ENCODE measurements at regions not wholly inside any gene's neighbourhood (a gene's known extent, or its start where the extent isn't known, plus 50 kb on each side); places are given as distances from the start of the nearest gene placed in this dataset.

DNA sequence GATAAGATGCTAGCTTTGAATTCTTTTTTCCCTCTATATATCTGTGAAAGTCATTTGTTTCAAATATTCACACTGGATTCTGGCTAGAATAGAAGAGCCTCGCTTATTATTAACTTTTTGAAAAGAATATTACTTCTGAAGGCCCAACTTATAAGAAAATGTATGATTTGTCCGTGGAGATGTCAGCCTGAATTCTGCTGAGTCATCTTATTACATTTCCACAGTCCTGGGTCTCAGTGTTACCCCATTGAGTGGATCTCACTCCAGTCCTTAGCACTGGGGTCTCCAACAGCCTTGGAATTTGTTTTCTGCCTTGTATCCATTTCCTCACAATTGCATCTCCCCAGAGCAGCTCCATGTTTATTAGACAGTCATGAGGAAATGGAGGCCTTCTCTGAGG is 907.9 kb downstream of the VRK1 start:
- no peak overlapping the region for H3K4me3 ChIP-seq (ENCODE audit: control insufficient read depth, low read depth, low read length)
- DNase-seq (ENCODE audit: low read depth), result no peak
- TF ChIP-seq, protein P1, sequence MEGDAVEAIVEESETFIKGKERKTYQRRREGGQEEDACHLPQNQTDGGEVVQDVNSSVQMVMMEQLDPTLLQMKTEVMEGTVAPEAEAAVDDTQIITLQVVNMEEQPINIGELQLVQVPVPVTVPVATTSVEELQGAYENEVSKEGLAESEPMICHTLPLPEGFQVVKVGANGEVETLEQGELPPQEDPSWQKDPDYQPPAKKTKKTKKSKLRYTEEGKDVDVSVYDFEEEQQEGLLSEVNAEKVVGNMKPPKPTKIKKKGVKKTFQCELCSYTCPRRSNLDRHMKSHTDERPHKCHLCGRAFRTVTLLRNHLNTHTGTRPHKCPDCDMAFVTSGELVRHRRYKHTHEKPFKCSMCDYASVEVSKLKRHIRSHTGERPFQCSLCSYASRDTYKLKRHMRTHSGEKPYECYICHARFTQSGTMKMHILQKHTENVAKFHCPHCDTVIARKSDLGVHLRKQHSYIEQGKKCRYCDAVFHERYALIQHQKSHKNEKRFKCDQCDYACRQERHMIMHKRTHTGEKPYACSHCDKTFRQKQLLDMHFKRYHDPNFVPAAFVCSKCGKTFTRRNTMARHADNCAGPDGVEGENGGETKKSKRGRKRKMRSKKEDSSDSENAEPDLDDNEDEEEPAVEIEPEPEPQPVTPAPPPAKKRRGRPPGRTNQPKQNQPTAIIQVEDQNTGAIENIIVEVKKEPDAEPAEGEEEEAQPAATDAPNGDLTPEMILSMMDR (IDR thresholded peaks at IDR 0.05; ENCODE audit: control insufficient read depth, insufficient read depth, low read depth, low read length, missing control alignments), result no peak

GRCh38 chr14:97705976-97706375 is 908.8 kb downstream of the VRK1 start:
- no peak for DNase-seq (ENCODE audit: low read depth)
- H3K4me3 ChIP-seq (ENCODE audit: control insufficient read depth, low read depth, low read length), result no peak overlapping the region
- TF ChIP-seq, protein P1 (IDR thresholded peaks at IDR 0.05; ENCODE audit: control insufficient read depth, insufficient read depth, low read depth, low read length, missing control alignments), result no peak

DNA sequence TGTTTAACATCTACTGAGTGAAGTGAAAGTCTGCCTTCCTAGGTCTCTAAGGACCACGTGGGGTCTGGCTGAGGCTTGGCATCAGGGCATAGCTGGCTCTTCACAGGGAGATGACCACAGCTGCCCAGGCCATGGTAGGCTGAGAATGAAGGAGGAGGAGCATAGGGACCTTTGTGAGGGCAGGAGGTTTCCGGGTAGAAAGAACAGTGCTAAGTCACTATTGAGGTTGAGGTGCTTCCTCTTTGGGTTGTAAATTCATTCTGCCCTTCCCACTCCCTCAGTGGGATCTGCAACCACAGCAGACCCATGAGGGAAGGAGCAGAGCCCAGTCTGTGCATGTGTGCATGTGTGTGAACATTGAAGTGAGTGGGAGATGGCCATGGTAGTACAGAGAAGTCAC is 909.6 kb downstream of the VRK1 start:
- DNase-seq (ENCODE audit: low read depth), result no peak
- TF ChIP-seq, protein P1 (IDR thresholded peaks at IDR 0.05; ENCODE audit: control insufficient read depth, insufficient read depth, low read depth, low read length, missing control alignments), result no peak
- H3K4me3 ChIP-seq (ENCODE audit: control insufficient read depth, low read depth, low read length), result no peak overlapping the region

GRCh38 chr14:97707603-97708002 is 910.4 kb downstream of the VRK1 start:
- no peak for DNase-seq (ENCODE audit: low read depth)
- H3K4me3 ChIP-seq (ENCODE audit: control insufficient read depth, low read depth, low read length), result no peak overlapping the region
- TF ChIP-seq, protein P1 (IDR thresholded peaks at IDR 0.05; ENCODE audit: control insufficient read depth, insufficient read depth, low read depth, low read length, missing control alignments), result no peak

DNA sequence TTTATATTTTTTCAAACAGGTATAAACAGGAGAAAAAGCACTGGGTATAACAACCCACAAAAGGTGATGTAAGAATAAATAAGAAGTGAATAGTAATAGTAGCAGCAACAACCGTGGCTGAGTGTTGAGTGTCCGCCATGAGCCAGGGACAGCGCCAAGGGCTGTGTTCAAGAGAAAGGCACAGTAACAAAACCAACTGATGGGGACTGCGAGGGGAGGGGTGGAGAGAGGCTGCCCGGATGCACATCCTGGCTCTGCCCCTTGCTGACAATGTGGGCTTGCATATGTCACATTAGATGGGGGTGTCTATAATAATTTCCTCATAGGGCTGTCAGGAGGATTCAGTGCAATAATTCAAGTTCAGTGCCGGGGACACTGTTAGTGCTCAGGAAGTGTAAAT is 912.4 kb downstream of the VRK1 start:
- no peak overlapping the region for H3K4me3 ChIP-seq (ENCODE audit: control insufficient read depth, low read depth, low read length)
- DNase-seq (ENCODE audit: low read depth), result no peak
- TF ChIP-seq, protein P1 (IDR thresholded peaks at IDR 0.05; ENCODE audit: control insufficient read depth, insufficient read depth, low read depth, low read length, missing control alignments), result no peak

GRCh38 chr14:97710726-97711125 is 913.5 kb downstream of the VRK1 start:
- no peak overlapping the region for H3K4me3 ChIP-seq (ENCODE audit: control insufficient read depth, low read depth, low read length)
- no peak for DNase-seq (ENCODE audit: low read depth)
- TF ChIP-seq, protein P1 (IDR thresholded peaks at IDR 0.05; ENCODE audit: control insufficient read depth, insufficient read depth, low read depth, low read length, missing control alignments), result no peak

DNA sequence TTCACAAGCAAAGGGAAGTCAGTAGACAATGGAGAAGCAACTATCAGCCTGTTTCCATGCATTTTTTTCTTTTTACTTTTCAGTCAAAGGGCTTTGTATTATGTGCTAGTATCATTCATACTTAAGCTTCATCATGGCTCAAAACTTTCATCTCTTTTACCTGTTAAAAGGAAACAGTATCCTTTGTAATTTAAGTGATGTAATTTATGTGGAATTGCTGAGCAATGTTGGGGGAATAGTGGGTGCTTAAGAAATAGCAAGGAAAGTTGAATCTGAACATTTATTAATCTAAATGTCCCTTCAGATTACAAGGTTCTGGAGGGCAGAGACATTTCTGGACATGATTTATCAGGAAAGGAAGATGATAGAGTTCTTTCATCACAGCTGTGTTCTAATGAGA is 915.3 kb downstream of the VRK1 start:
- TF ChIP-seq, protein P1 (IDR thresholded peaks at IDR 0.05; ENCODE audit: control insufficient read depth, insufficient read depth, low read depth, low read length, missing control alignments), result no peak
- no peak overlapping the region for H3K4me3 ChIP-seq (ENCODE audit: control insufficient read depth, low read depth, low read length)
- no peak for DNase-seq (ENCODE audit: low read depth)

Data from AG09309 (cell line).